Astrocyte of the hippocampus (primary cell): ENCODE measurements at regions not wholly inside any gene's neighbourhood (a gene's known extent, or its start where the extent isn't known, plus 50 kb on each side); places are given as distances from the start of the nearest gene placed in this dataset.

ENCODE experiments used
- DNase-seq: peaks from one replicate; pipeline ENCODE4 v3.0.0; 2011; ENCODE audit warnings: low read depth, low spot score

DNA sequence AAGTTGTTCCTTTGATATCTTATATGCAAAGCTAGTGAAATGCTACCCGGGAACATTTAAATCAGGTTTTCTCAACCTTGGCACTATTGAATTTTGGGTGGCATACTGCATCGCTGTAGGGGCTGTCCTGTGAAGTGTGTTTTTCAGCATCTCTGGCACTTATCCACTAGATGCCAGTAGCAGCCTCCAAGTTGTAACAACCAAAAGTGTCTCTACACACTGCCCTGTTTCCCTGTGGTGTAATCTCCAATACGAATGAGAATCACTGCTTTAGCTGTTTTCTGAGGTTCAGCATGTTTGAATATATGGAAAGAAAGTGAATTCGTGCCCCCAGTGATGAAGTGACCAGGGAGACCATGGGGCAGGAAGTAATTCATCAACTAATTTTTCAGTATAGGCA is 551.6 kb upstream of the PRKX start:
- DNase-seq: no peak

DNA sequence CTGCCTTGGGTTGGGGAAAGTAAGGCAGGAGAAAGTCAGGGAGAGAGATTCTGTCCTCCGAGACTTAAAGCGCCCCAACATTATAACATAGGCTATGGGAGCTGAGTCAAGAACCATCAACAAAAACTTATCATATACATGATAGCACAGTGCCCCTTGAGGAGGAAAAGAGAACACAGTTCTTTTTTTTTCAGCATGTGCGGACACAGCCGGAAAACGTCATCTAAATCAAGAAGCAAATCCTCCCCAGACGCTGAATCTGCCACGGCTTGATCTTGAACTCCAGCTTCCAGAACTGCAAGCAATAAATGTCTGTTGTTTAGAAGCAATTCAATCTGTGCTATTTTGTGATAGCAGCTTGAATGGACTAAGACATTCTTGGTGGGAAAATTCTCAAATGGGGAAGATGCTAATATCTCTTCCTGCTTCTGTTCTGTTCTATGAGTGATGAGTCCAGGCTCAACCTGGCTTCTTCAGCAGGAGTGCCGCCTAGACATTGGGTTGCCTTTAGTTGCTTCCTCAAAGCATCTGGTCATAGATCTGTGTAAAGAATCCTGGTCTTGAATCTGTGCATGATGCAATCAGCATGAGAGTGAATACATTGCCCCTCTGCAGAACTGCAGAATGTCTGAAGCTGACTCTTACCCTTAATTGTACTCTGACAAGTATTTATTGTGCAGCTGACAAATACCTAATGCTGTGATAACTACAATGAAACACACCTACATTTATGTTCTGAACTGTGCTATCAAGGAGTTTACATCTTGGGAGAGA is 549.8 kb upstream of the PRKX start:
- no peak for DNase-seq

- no peak for DNase-seq
These were observed 539.6 kb upstream of the PRKX start for GRCh38 chrX:4253092-4253491.

DNA sequence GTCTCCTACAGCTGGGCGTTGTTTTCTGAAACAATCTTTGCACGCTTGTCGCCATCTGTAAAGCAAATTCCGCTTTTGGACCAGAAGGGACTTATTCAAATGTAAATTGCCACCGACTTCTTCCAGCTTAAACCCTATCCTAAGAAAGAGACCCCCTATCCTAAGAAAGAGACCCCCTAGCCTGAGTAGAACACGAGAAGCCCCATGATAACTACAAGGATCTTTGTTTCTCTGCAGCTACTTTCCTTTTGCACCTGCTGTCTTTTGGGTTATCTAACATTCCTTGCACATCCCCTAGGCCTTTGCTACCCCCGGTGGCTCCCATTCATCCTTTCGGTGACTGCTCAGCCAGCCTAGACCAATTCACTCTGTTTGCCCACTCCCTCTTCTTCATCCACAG is 536.0 kb upstream of the PRKX start:
- DNase-seq: no peak

DNA sequence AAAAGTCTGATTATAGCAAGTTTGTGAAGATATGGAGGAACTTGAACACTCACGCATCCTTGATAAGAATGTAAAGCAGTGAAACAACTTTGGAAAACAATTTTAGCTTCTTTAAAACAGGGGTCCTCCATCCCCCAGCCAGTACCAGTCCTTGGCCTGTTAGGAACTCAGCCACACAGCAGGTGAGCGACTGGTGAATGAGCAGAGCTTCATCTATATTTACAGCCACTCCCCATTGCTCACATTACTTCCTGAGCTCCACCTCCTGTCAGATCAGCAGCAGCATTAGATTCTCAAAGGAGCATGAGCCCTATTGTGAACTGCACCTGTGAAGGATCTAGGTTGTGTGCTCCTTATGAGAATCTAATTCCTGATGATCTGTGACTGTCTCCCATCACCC is 530.3 kb upstream of the PRKX start:
- DNase-seq: no peak

DNA sequence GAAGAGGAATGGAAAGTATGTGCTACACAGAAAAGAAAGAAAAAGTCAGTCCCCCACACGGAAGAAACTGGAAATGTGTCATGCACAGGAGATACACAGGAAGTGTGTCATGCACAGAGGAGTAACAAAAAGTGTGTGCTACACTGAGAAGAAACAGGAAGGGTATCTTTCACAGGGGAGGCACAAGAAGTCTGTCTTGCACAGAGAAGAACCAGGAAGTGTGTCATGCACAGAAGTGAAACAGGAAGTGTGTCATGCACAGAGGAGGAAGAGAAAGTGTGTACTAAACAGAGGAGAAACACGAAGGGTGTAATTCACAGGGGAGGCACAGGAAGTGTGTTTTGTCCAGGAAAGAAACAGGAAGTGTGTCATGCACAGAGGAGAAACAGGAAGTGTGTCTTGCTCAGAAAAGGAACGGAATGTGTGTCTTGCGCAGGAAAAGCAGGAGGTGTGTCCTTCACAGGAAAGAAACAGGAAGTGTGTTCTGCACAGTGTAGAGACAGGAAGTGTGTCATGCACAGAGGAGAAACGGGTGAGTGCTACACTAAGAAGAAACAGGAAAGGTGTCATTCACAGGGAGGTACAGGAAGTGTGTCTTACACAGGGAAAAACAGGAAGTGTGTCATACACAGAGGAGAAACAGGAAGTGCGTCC is 527.2 kb upstream of the PRKX start:
- no peak for DNase-seq

- no peak for DNase-seq
These were observed 526.4 kb upstream of the PRKX start for GRCh38 chrX:4239650-4240540.

- no peak for DNase-seq
These were observed 525.5 kb upstream of the PRKX start for GRCh38 chrX:4238916-4239315.

DNA sequence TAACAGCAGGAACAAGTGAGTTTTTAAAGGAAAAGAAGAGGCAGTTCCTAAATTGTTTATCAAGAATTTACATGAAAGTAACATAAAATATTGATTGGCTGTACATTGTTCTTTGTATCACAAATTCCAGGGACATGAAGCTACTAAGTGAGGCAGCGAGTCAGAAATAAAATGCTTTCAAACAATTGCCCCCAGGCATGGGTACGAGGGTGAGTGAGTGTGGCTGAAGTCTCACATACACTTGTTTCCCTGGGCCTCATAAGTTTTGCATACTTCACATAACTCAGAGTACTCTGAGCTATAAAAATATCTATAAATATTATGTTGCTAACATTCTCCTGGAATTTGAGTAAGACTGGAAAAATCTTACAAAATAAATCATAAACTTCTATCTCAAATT is 511.6 kb upstream of the PRKX start:
- peak; percentile 4 for DNase-seq

GRCh38 chrX:4206941-4207340 is 493.5 kb upstream of the PRKX start:
- no peak for DNase-seq

GRCh38 chrX:4197971-4198370 is 484.5 kb upstream of the PRKX start:
- DNase-seq: no peak

- DNase-seq: no peak
These were observed 480.2 kb upstream of the PRKX start for GRCh38 chrX:4193500-4194155.

DNA sequence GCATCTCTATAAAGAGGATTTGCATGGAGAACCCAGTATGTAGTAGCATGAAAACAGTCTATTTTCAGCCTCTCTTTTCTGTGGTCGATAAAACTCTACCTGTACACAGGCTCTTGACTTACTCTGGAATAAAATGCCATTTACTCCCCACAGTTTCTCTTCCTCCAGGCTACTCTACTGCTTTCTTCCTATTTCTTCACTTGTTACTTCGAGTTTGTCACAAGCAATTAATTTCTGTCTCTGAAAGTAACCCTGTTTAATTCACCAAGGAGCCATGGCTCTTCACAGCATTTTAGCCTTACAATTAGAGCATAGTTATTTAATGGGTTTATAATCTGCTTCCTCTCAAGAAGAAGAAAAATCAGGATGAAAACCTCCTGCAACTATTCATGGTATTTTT is 472.9 kb upstream of the PRKX start:
- no peak for DNase-seq

DNA sequence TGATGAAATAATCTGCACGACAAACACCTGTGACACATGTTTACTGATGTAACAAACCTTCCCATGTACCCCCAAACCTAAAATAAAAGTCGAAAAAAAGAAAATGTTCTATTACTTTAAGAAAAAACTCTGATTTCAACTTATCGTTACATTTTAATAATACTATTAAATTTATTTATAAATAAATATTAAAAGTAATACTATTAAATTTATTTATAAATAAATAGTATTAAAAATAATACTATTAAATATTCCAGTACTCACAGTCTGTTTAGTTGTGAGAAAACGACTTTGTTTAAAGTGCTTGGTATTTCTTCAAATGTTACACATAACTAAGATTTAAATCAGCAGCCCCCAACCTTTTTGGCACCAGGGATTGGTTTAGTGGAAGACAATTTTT is 471.6 kb upstream of the PRKX start:
- DNase-seq: no peak

GRCh38 chrX:4182408-4182806 is 469.0 kb upstream of the PRKX start:
- no peak for DNase-seq

DNA sequence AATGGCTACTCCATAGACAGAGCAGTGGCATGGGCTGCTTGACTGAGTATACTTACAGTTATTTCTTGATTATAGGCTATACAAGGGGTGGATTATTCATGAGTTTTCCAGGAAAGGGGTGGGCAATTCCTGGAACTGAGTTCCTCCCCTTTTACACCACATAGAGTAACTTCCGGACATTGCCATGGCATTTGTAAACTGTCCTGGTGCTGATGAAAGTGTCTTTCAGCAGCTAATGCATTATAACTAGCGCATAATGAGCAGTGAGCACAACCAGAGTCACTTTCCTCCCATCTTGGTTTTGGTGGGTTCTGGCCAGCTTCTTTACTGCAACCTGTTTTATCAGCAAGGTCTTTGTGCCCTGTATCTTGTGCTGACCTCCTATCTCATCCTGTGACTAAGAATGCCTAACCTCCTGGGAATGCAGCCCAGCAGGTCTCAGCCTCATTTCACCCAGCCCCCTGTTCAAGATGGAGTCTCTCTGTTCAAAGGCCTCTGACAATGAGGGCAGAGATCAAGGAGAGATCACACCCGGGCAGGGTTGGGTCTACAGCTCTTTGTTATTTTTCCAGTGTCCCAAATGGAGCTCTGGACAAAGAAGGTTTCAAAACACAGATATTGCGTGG is 468.4 kb upstream of the PRKX start:
- DNase-seq: peak; percentile 10

GRCh38 chrX:4179031-4179430 is 465.6 kb upstream of the PRKX start:
- no peak for DNase-seq

GRCh38 chrX:4175221-4175620 is 461.8 kb upstream of the PRKX start:
- DNase-seq: no peak

GRCh38 chrX:4173743-4174142 is 460.3 kb upstream of the PRKX start:
- DNase-seq: no peak

DNA sequence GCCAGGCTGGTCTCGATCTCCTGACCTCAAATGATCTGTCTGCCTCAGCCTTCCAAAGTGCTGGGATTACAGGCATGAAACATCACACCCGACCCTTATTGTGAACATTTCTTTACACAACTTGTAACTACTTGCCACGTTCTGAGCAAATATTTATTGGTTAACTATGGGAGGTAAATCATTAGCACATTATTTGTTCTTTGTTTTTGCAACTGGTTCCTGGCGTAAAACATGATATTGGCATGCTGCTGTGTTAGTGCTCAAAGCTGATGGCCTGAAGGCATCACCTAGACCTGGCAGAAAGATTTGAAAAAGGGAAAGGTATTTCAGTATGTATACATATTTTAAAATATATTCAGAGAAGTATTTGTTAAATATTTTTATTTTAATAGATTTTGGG is 438.3 kb upstream of the PRKX start:
- DNase-seq: no peak

DNA sequence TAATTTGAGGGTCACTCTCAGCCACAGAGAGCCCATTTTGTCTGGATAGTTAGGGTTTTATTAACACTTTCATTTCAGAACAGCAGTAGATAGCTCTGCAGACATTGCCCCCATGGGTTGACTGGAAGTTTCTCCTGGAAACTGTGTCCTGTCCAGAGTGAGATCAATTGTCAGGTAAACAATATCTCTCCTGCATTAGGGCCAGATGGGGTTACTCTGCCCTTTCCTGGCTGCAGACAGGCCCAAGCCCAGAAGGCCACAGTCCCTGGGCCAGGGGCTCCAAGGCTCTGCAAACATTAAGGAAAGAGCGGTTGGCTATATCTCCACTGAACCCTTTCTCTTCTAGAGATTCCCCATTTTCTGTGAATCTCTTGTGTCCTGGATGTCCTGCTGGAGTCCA is 436.8 kb upstream of the PRKX start:
- no peak for DNase-seq

GRCh38 chrX:4129626-4130025 is 416.2 kb upstream of the PRKX start:
- DNase-seq: peak; percentile 5
